A673 (cell line): ENCODE measurements at regions not wholly inside any gene's neighbourhood (a gene's known extent, or its start where the extent isn't known, plus 50 kb on each side); places are given as distances from the start of the nearest gene placed in this dataset.

Experiments used
- EZH2 ChIP-seq: fragments of 200-600 bp; sonication (generic); IDR thresholded peaks from 2 replicates; pipeline ENCODE4 v1.6.1; 2017; ENCODE audit warnings: borderline replicate concordance, low read depth, mild to moderate bottlenecking, mixed read lengths, antibody characterized with exemption, low read length; ENCODE audit not compliant: poor library complexity, severe bottlenecking
- TF ChIP-seq, protein P1 (sequence below): fragments of 300-800, 200-600 bp; sonication (generic); conservative IDR thresholded peaks from 2 replicates; pipeline ENCODE4 v1.5.1; 2017; ENCODE audit warnings: low read depth, mild to moderate bottlenecking, antibody characterized with exemption, low read length, moderate library complexity, mixed read lengths

DNA sequence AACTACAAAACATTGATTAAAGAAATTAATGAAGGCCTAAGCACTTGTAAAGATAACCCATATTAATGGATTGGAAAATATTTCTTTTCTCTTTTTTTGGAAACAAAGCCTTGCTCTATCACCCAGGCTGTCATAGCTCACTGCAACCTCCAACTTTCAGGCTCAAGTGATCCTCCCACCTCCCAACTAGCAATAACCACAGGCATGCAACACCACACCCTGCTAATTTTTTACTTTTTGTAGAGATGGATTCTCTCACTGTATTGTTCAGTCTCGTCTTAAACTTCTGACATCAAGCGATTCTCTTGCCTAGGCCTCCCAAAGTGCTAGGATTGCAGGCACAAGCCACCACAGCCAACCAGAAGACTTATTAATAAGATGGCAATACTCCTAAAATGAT is 73.4 kb upstream of the NDUFV2 start:
- TF ChIP-seq, protein P1, sequence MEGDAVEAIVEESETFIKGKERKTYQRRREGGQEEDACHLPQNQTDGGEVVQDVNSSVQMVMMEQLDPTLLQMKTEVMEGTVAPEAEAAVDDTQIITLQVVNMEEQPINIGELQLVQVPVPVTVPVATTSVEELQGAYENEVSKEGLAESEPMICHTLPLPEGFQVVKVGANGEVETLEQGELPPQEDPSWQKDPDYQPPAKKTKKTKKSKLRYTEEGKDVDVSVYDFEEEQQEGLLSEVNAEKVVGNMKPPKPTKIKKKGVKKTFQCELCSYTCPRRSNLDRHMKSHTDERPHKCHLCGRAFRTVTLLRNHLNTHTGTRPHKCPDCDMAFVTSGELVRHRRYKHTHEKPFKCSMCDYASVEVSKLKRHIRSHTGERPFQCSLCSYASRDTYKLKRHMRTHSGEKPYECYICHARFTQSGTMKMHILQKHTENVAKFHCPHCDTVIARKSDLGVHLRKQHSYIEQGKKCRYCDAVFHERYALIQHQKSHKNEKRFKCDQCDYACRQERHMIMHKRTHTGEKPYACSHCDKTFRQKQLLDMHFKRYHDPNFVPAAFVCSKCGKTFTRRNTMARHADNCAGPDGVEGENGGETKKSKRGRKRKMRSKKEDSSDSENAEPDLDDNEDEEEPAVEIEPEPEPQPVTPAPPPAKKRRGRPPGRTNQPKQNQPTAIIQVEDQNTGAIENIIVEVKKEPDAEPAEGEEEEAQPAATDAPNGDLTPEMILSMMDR: no peak
- no peak for TF ChIP-seq EZH2
